ENCODE measurements at regions not wholly inside any gene's neighbourhood (a gene's known extent, or its start where the extent isn't known, plus 50 kb on each side); places are given as distances from the start of the nearest gene placed in this dataset.
"Not testable (repeated sequence)": the region's sequence is repeated elsewhere in the genome, so short reads cannot be mapped to it uniquely, and the experiment has no call there.

DNA sequence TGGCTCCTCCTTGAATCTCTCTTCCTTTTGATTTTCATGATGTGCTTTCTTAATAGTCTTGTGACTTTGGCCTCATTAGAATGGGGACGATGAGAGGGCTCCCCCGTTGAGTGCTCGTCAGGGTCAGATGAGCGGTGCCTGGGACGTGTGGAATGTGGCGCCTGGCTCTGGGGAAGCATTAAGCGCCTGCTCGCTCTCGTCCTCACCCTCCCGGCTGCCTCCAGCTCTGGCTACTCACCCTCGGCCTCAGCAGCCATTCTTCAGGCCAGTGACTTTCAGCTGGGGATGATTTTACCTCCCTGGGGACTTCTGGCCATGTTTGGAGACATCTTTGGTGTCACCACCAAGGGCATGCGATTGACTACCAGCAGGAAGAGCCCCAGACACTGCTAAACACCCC is 69.7 kb downstream of the RPS6KA4 start:
- TF ChIP-seq, protein P1, sequence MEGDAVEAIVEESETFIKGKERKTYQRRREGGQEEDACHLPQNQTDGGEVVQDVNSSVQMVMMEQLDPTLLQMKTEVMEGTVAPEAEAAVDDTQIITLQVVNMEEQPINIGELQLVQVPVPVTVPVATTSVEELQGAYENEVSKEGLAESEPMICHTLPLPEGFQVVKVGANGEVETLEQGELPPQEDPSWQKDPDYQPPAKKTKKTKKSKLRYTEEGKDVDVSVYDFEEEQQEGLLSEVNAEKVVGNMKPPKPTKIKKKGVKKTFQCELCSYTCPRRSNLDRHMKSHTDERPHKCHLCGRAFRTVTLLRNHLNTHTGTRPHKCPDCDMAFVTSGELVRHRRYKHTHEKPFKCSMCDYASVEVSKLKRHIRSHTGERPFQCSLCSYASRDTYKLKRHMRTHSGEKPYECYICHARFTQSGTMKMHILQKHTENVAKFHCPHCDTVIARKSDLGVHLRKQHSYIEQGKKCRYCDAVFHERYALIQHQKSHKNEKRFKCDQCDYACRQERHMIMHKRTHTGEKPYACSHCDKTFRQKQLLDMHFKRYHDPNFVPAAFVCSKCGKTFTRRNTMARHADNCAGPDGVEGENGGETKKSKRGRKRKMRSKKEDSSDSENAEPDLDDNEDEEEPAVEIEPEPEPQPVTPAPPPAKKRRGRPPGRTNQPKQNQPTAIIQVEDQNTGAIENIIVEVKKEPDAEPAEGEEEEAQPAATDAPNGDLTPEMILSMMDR (IDR thresholded peaks at IDR 0.05; ENCODE audit: low read depth, low read length, missing control alignments): no peak
- no peak for DNase-seq (ENCODE audit: extremely low read depth, low read depth)
- H3K4me3 ChIP-seq (replicated peaks; ENCODE audit: low read depth, low read length): no peak overlapping the region

DNA sequence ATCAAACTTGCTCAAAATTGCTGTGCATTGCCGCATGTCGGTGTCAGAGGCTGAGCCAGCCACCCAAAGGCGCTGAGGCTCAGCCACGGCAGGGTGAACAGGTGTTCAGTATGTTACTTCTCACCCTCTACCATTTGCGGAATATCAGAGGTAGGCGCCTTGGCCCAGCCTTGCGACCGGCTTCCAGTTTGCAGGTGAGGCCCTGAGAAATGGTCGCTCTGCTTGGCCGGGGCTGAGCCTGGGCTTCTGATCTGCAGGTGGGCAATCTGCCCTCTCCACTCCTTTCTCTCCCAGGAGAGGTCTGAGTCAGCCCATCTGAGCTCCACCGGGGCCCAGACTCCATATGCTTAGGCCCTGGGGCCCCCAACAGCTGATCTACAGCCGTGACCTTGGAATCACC is 71.0 kb downstream of the RPS6KA4 start:
- TF ChIP-seq, protein P1 (IDR thresholded peaks at IDR 0.05; ENCODE audit: low read depth, low read length, missing control alignments): no peak
- H3K4me3 ChIP-seq (replicated peaks; ENCODE audit: low read depth, low read length): no peak overlapping the region
- DNase-seq (ENCODE audit: extremely low read depth, low read depth): no peak

DNA sequence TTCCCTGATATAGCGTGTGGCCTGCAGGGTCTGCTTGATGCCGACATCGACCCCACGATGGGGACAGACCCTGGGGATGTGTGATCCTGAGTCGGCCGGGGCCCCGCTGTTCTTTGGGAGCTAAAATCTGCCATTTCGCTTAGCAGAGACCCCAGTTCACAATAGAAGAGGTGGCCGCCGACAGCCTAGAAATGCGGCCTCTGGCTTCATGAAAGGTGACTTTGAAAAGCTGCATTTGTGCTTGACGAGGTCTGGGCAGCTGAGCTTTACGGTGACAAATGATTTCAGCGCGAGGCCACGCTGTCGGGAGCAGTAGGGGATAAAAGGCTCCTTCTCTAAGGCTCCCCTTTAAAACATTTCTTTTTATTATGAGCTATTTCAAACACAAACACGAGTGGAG is 71.7 kb downstream of the RPS6KA4 start:
- H3K4me3 ChIP-seq (replicated peaks; ENCODE audit: low read depth, low read length): no peak overlapping the region
- DNase-seq (ENCODE audit: extremely low read depth, low read depth): no peak
- TF ChIP-seq, protein P1 (IDR thresholded peaks at IDR 0.05; ENCODE audit: low read depth, low read length, missing control alignments): no peak

DNA sequence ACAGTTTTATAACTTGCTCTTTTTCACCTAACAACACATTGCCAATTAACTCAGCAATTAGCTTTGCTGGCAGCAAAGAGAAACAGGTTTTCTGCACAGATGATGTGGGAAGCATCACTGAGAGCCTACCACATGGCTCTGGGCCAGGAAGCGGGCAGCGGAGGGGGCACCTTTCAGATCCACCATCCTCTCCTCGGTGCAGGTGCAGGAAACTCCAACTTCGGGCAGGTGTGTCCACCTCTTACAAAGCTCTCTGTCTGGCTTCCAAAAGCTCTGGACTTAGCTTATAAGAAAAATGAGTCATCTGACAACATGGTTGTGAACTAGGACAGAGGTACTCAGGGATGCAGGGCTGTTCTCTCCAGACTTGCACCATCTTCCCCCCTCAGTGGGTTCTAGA is 77.0 kb downstream of the RPS6KA4 start:
- TF ChIP-seq, protein P1 (IDR thresholded peaks at IDR 0.05; ENCODE audit: low read depth, low read length, missing control alignments): no peak
- DNase-seq (ENCODE audit: extremely low read depth, low read depth): no peak
- no peak overlapping the region for H3K4me3 ChIP-seq (replicated peaks; ENCODE audit: low read depth, low read length)

DNA sequence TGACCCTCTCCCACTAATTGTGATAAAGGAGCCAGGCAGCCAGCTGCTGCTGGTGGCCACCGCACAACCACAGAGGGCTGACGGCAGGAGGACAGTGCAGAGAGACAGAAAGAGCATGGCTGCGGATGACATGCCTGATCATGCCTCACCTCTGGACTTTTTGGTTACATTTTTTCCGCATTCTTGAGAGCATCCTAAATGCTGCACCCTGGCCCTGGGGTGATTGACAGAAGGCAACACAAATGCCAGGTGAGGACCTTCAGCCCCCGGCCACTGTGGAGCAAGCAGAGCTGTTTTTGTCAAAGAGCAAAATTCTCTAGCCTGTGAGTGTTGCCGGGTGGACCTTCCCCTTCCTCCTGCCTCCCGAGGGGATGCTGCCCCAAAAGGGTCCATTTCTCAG is 78.5 kb downstream of the RPS6KA4 start:
- TF ChIP-seq, protein P1 (IDR thresholded peaks at IDR 0.05; ENCODE audit: low read depth, low read length, missing control alignments): no peak
- DNase-seq (ENCODE audit: extremely low read depth, low read depth): no peak
- no peak overlapping the region for H3K4me3 ChIP-seq (replicated peaks; ENCODE audit: low read depth, low read length)

DNA sequence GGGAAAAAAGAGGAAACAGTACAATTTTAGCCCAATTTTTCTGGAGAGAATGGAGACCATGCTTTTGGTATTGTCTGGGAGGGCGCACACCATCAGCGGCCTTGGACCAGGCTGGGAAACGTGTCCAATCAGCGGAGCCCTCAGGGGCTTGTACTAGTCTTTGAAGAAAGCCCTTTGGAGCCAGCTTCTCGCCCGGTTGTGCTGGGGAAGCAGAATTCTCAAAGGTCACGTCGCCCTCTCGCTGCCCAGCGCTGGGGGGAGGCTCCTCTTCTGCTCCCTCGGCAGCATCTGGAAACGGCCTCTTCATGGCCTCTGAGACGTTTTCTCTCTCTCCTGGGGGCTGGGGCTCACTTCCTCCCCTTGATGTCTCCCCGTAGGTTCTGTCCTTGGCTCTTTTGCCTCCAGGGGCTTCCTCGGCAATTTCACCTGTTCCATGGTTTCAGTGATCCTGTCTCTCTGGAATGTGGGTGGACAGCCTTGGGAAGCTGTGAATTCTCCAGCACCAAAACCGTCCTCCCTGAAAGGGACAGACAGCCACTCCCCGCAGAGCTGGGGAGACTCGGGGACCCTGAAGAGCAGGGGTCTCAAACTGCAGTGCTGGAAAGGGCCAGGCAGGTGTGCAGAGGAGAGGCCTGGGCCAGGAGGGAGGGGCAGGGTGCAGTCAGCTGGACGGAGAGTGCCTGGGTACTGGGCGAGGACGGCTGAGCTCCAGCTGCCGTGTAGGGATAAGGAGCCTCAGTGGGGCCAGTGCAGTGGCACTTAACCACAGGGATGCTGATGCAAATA is 80.2 kb downstream of the RPS6KA4 start:
- DNase-seq (ENCODE audit: extremely low read depth, low read depth): no peak

DNA sequence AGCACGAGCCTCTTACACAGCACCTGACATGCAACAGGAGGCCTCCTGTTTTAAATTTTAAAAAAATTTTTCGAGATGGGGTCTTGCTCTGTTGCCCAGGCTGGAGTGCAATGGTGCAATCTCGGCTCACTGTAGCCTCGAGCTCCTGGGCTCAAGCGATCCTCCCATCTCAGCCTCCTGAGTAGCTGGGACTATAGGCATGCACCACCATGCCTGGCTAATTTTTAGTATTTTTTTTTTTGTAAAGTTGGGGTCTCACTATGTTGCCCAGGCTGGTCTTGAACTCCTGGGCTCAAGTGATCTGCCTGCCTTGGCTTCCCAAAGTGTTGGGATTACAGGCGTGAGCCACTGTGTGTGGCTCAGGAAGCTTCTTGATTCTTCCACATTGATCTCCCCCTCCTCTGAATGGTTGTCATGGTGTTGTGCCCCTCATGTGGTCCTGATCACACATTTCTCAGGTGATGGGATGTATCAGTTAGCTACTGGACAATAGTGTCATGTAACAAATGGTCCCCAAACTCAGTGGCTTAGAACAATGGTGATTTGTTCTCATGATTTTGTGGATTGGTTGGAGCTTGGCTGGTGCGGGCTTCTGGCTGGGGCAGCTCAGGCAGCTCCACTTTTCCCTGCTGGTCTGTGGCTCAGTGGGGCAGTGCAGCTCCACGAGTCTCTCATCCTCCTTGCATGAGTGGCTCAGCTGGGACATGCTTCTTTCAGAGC is 81.0 kb downstream of the RPS6KA4 start:
- DNase-seq (ENCODE audit: extremely low read depth, low read depth); H3K4me3 ChIP-seq (replicated peaks; ENCODE audit: low read depth, low read length): not testable (repeated sequence)

More for the DNA sequence above, 80.2 kb downstream of the RPS6KA4 start:
- TF ChIP-seq, protein P1 (IDR thresholded peaks at IDR 0.05; ENCODE audit: low read depth, low read length, missing control alignments): no peak
- no peak overlapping the region for H3K4me3 ChIP-seq (replicated peaks; ENCODE audit: low read depth, low read length)
